ENCODE measurements at regions not wholly inside any gene's neighbourhood (a gene's known extent, or its start where the extent isn't known, plus 50 kb on each side); places are given as distances from the start of the nearest gene placed in this dataset.
"Not testable (repeated sequence)": the region's sequence is repeated elsewhere in the genome, so short reads cannot be mapped to it uniquely, and the experiment has no call there.

DNA sequence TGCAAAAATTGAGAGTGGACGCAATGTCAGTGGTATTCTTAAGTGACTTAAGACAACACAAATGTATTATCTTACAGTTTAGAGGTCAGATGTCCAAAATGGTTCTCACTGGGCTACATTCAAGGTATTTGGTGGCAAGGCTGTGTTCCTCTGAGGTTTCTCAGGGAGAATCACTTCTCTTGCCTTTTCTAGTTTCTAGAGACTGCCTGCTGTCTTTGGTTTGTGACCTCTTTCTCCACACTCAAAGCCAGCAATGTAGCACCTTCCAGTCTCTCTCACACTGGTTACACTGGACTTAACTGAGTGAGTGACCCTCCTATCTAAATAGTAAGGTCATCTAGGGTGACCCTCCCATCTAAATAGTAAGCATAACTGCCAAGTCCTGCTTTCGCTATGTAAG lies 613.2 kb upstream of the COBL start:
- intact Hi-C loops (cut with DNase I, micrococcal nuclease): no loop called here
- H3K4me3 ChIP-seq: no peak overlapping the region
- no peaks in the 10 kb centered on the region for H3K9me3 ChIP-seq
- H3K4me1 ChIP-seq (ENCODE audit: low read depth): no peaks in the 10 kb centered on the region
- DNase-seq: no peak
- H3K36me3 ChIP-seq (ENCODE audit: low read depth): no peaks in the 10 kb centered on the region
- TF ChIP-seq, protein P1, sequence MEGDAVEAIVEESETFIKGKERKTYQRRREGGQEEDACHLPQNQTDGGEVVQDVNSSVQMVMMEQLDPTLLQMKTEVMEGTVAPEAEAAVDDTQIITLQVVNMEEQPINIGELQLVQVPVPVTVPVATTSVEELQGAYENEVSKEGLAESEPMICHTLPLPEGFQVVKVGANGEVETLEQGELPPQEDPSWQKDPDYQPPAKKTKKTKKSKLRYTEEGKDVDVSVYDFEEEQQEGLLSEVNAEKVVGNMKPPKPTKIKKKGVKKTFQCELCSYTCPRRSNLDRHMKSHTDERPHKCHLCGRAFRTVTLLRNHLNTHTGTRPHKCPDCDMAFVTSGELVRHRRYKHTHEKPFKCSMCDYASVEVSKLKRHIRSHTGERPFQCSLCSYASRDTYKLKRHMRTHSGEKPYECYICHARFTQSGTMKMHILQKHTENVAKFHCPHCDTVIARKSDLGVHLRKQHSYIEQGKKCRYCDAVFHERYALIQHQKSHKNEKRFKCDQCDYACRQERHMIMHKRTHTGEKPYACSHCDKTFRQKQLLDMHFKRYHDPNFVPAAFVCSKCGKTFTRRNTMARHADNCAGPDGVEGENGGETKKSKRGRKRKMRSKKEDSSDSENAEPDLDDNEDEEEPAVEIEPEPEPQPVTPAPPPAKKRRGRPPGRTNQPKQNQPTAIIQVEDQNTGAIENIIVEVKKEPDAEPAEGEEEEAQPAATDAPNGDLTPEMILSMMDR (IDR thresholded peaks at IDR 0.05): no peak
- no peak for ATAC-seq

DNA sequence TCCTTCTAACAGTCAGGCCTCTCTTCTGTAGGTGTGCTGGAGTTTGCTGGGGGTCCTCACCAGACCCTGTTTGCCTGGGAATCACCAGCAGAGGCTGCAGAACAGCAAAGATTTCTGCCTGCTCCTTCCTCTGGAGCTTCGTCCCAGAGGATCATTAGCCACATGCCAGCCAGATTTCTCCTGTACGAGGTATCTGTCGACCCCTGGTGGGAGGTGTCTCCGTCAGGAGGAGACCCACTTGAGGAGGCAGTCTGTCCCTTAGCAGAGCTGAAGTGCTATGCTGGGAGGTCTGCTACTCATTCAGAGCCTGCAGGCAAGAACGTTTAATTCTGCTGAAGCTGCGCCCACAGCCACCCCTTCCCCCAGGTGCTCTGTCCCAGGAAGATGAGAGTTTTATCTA lies 611.1 kb upstream of the COBL start:
- no peaks in the 10 kb centered on the region for H3K36me3 ChIP-seq (ENCODE audit: low read depth)
- TF ChIP-seq, protein P1 (IDR thresholded peaks at IDR 0.05): no peak
- H3K9me3 ChIP-seq: no peaks in the 10 kb centered on the region
- H3K4me1 ChIP-seq (ENCODE audit: low read depth): no peaks in the 10 kb centered on the region
- intact Hi-C loops (cut with DNase I, micrococcal nuclease): no loop called here
- no peak overlapping the region for H3K4me3 ChIP-seq
- ATAC-seq: no peak
- DNase-seq: no peak

DNA sequence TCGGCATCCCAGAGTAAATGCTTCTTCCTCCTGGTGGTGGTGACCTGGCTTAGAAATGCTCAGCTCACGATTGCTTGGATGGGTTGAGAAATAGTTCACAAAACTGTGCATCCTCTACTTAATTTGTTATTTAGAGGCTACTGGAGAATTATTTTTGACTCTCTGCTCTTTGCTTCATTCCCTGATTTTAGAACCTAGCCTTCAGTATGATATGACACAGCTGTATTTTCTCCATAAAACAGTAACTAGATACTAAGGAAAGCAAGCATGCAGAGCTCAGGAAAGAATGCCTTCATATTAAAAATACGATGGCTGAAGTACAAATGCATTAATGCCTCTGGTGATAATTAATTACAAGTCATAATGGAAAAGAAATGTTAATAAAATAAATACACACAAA lies 602.0 kb upstream of the COBL start:
- H3K9me3 ChIP-seq: no peaks in the 10 kb centered on the region
- no peak overlapping the region for H3K4me3 ChIP-seq
- intact Hi-C loops (cut with DNase I, micrococcal nuclease): no loop called here
- no peaks in the 10 kb centered on the region for H3K4me1 ChIP-seq (ENCODE audit: low read depth)
- TF ChIP-seq, protein P1 (IDR thresholded peaks at IDR 0.05): no peak
- DNase-seq (no peak), ATAC-seq (no peak)
- H3K36me3 ChIP-seq (ENCODE audit: low read depth): no peaks in the 10 kb centered on the region

DNA sequence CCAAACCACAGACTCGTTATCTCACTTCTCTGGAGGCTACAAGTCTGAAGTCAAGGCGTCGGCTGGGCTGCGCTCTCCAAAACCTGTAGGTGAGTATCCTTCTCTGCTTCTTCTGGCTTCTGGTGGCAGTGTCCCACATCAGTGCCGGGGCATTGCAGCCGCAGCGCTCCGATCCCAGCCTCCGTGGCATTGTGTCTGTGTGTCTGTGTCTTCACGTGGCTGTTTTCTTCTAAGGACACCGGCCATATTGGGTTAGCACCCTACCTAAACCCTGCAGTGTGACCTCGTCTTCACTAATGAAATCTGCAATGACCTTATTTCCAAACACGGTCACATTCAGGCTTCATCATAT lies 584.9 kb upstream of the COBL start:
- intact Hi-C loops (cut with DNase I, micrococcal nuclease): no loop called here
- TF ChIP-seq, protein P1 (IDR thresholded peaks at IDR 0.05): no peak
- DNase-seq (no peak), ATAC-seq (no peak)
- Histone ChIP-seq H3K4me1 (ENCODE audit: low read depth) (no peaks in the 10 kb centered on the region), H3K4me3 (no peak overlapping the region), H3K9me3 (no peaks in the 10 kb centered on the region), H3K36me3 (ENCODE audit: low read depth) (no peaks in the 10 kb centered on the region)

DNA sequence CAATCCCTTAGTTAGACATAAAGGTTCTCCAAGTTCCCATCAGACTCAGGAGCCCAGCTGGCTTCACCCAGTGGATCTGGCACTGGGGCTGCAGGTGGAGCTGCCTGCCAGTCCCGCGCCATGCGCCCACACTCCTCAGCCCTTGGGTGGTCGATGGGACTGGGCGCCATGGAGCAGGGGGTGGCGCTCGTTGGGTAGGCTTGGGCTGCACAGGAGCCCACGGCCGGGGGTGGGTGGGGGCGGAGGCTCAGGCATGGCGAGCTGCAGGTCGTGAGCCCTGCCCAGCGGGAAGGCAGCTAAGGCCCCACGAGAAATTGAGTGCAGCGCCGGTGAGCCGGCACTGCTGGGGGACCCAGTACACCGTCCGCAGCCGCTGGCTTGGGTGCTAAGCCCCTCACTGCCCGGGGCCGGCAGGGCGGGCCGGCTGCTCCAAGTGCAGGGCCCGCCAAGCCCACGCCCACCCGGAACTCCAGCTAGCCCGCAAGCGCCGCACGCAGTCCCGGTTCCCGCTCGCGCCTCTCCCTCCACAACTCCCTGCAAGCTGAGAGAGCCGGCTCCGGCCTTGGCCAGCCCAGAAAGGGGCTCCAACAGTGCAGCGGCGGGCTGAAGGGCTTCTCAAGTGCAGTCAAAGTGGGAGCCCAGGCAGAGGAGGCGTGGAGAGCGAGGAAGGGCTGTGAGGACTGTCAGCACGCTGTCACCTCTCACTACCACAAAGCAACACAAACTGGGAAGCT lies 584.3 kb upstream of the COBL start:
- H3K4me3 ChIP-seq; DNase-seq; intact Hi-C loops (cut with DNase I, micrococcal nuclease); ATAC-seq; H3K36me3 ChIP-seq (ENCODE audit: low read depth); H3K9me3 ChIP-seq; H3K4me1 ChIP-seq (ENCODE audit: low read depth): not testable (repeated sequence)

DNA sequence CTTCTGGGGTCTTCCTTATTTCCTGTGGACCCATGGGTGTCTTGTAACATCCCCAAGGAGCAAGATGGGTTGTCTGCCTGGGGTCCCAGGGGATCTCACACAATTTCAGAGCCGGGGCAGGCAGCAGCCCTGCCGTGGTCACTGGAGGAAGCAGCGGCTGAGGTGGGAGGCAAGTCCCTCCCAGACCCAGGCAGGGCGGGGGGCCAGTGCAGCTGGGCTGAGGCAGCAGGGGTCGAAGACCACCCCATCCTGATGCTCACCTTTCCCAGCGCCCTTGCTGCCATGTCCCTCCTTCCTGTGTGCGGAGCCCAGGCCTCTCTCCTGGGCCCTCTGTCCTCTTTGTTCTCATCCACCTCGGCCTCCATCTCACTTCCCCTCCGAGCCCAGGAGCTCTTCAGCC lies 583.0 kb upstream of the COBL start:
- TF ChIP-seq, protein P1 (IDR thresholded peaks at IDR 0.05): no peak
- no peak for DNase-seq
- Histone ChIP-seq H3K9me3 (no peaks in the 10 kb centered on the region), H3K36me3 (ENCODE audit: low read depth) (no peaks in the 10 kb centered on the region), H3K4me3 (no peak overlapping the region), H3K4me1 (ENCODE audit: low read depth) (no peaks in the 10 kb centered on the region)
- intact Hi-C loops (cut with DNase I, micrococcal nuclease): no loop called here
- no peak for ATAC-seq
